Left kidney (tissue), 1 donor: ENCODE measurements at regions not wholly inside any gene's neighbourhood (a gene's known extent, or its start where the extent isn't known, plus 50 kb on each side); places are given as distances from the start of the nearest gene placed in this dataset.
"Not testable (repeated sequence)": the region's sequence is repeated elsewhere in the genome, so short reads cannot be mapped to it uniquely, and the experiment has no call there.

Experiments used
- DNase-seq: peaks from one replicate; pipeline ENCODE4 v3.0.0-alpha.2; 2013

DNA sequence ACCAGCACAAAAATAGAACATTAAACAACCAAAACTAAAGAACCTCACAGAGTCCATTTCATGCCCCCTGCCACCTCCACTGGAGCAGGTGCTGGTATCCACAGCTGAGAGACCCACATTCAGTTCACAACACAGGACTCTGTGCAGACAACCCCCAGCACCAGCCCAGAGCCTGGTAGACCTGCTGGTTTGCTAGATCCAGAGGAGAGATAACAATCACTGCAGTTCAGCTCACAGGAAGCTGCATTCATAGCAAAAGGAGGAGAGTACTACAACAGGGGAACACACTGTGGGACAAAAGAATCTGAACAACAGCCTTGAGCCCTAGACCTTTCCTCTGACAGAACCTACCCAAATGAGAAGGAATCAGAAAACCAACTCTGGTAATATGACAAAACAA is 326.7 kb downstream of the METTL4 start:
- DNase-seq = no peak

DNA sequence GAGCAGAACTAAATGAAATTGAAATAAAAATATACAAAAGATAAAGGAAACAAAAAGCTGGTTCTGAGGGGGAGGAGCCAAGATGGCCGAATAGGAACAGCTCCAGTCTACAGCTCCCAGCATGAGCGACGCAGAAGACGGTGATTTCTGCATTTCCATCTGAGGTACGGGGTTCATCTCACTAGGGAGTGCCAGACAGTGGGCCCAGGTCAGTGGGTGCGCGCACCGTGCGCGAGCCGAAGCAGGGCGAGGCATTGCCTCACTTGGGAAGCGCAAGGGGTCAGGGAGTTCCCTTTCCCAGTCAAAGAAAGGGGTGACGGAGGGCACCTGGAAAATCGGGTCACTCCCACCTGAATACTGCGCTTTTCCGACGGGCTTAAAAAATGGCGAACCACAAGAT is 324.2 kb downstream of the METTL4 start:
- not testable (repeated sequence) for DNase-seq

DNA sequence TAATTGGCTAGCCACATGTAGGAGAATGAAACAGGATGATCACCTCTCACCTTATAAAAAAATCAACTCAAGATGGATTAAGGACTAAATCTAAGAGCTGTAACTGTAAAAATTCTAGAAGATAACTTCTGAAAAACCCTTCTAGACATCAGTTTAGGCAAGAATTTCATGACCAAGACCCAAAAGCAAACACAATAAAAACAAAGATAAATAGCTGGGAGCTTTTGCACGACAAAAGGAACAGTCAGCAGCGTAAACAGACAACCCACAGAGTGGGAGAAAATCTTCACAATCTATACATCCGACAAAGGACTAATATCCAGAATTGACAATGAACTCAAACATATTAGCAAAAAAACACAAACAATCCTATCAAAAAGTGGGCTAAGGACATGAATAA is 316.3 kb downstream of the METTL4 start:
- DNase-seq = no peak

DNA sequence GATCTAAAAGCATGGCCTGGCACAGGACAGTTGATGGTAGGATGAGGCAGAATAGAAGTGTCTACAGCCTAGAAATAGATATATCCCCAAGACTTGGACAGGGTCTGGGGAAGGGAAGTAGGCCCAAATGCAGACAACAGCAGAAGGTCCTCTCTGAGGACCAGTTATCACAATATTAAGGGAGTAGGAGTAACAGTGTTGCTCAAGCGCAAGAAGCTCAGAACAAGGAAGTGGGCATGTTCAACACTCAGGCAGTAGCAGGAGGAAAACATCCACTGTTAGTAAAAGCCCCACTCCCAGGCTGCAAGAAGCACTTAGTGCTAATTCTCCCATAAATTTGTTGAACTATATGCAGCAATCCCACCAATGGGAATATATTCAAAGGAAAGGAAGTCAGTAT is 314.7 kb downstream of the METTL4 start:
- DNase-seq = no peak

DNA sequence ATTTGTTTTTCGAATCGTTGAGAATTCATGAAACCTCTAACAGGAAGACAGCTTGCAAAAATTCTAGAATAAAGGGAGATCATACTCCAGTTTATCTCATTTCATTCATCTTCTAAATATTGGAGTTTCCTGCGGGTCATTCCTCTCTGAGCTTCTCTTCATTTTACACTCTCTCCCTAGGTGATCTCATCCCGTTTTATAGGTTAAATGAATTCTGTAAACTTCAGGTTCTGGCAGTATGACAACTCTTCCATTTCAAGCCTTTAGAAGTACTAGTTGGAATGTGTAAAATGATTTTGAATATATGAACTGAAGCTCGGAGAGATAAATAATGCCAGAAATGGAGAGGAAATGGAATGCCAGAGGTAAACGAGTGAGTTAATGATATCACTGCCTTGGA is 312.4 kb downstream of the METTL4 start:
- no peak for DNase-seq

DNA sequence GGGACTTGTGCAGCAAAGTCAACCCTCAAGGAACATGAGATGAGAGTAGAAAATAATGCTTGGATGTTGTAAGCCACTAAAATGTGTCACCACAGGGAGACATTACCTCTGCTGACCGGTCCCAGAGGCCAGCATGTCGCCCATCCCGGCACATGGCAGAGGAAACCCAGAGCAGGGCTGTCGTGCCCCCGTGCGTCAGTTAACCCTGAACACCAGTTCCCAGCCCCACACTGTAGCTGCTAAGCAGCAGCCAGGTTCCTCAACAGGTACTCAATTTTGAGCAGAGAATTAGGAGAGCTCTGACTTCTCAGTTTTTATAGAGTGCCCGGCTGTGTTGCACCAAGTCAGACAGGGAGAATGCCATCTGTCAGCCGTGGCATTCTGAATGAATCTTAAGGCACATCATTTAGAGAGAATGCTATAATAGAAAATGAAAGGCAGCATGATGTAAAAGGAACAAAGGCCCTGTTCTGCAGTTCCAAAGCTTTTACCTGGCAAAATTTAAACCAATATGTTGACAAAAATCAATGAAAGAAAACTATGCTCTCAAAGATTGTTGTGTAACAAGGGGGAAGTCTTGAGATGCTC is 307.9 kb downstream of the METTL4 start:
- no peak for DNase-seq

DNA sequence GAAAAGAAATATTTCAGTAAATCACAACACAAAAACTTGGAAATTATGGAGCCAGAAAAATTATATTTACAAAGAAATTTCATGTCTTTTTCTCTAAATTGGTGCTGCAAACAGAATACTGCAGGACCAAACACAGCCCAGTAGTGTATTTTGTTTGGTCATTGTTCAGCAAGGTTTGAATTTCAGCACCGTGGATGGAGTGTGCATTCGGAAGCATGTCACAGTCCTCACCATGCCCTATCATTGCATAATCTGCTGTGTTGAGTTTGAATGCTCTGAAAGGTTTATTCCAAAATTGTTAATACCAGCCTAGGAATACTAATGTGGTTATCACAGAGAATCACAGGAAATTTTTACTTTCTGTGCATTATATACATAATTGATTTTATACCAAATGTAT is 296.7 kb downstream of the METTL4 start:
- no peak for DNase-seq

DNA sequence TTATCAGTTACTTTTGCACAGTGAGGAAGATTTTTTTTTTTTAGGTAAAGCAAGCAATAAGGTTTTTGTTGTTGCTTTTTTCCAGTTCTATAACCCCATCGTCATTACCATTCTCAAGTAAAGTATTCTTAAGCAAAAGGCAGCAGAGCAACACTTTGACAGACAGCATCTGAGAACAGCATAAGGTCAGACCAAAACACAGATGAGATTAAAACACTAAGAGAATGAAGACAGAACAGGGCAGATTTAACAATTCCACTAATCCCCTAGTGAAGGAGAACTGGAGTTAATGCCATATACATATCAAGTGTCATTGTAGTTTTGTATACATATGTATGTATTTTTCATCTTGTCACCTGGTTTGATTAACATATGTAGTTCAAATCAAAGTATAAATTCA is 290.2 kb downstream of the METTL4 start:
- DNase-seq = no peak

DNA sequence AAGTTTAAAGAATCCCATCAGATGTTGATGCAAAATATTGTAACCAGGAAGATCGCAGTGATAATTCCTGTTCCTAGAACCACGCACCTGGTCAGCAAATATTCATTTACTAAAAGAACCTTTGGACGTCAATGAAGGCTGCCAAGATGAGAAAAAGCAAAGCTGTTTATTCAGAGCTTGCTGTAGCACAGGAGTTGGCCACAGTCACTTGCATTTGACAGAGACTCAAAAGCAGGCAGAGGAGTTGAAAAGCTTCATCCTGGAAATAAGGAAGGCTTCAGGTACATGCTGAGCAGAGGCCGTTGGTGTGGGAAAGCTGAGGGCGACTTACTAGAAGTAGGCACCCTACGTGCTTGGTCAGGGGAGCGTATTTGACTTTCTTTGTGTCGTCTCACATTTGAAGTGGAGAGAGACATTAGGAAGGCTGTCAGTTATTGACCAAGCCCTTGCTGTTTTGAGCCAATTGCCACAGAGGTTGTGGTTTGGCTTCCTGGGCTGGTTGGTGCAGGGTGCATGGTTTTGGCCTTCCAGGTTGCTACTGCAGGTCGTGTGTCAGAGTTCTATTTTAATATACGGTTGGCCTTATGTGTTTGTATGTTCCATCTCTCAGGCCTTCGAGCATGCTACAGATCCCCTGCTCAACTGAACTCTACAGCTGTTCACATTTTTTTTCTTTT is 289.6 kb downstream of the METTL4 start:
- DNase-seq = no peak

DNA sequence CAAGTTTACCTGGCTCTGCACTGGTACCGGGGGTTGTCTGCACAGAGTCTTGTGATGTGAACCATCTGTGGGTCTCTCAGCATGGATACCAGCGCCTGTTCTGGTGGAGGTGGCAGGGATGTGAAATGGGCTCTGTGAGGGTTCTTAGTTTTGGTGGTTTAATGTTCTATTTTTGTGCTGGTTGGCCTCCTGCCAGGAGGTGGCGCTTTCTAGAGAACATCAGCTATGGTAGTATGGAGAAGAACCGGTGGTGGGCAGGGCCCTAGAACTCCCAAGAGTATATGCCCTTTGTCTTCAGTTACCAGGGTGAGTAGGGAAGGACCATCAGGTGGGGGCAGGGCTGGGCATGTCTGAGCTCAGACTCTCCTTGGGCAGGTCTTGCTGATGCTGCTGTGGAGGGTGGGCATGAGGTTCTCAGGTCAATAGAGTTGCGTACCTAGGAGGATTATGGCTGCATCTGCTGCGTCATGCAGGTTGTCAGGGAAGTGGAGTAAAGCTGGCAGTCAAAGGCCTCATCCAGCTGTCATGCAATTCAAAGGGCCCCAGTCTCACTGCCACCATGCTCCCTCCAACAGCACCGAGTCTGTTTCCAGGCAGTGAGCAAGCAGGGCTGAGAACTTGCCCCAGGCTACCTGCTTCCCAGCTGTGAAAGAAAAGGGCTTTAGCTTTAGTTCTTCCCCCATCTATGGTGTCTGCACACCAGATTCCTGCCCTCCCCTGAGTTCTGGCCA is 278.0 kb downstream of the METTL4 start:
- DNase-seq = no peak

DNA sequence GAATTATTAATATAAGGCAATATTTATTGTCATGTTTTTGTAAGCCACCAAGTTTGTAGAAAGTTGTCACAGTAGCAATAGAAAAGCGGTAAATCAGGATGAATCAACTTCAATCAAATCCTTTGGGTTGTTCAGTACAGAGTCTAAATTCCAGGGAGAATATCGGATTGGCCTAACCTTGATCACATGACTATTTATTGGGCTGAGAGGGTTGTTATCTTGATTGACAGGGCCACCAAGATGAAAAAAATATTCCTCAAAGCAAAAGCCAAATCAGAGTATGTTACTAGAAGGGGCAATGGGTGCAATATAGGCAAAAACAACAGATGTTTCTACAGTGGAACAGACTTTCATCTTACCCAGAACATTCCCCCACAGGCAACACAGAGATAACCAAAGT is 270.0 kb downstream of the METTL4 start:
- no peak for DNase-seq

DNA sequence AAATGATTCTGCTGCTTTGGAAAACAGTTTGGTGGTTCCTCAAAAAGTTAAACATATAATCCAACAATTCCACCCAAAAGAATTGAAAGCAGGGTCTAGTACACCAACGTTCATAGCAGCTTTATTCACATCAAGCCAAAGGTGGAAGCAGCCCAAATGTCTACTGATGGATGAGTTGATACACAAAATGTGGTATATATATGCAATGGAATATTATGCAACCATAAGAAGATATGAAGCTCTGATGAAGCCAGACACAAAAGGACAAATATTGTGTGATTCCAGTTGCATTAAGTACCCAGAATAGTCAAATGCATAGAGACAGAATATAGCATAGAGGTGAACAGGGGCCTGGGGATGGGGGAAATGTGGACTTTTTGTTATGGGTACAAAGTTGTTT is 269.3 kb downstream of the METTL4 start:
- no peak for DNase-seq

DNA sequence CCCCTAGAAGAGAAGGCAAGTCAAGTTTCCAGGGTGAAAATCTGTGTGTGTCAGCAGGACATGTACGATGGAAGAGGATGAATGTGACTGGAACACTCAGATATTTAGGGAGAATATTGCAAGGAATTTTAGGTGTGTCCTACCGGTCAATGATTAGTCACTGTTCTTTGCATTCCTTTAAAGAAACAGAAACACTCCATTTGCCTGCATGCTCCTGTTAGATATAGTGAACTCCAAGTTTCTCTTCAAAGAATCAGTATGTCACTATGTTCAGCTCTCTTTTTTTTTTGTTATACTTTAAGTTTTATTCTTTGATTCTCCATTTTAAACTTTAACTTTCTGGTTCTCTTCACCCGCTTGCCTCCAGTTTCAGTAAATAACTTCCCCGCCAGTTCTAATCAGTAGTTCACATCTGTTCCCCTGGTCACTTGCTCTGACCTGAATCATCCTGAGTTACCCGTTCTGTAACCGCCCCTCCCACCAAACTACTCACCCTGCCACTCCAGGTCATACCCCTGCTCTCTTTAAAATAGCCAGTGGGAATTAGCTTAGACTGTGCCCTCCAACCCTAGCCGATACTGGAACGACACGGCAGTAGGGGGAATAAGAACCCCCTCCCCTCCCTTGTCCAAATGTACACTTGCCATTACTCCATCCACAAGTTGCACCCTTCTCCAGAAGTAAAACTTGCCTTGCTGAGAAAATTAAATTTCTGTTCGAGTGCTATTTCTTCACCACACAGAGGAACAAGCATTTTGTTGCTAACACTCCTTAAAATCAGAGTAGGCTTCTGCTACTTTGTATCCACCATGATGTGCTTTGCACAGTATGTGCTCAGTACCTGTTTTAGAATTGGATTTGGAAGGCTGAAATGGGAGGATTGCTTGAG is 268.4 kb downstream of the METTL4 start:
- DNase-seq = no peak

DNA sequence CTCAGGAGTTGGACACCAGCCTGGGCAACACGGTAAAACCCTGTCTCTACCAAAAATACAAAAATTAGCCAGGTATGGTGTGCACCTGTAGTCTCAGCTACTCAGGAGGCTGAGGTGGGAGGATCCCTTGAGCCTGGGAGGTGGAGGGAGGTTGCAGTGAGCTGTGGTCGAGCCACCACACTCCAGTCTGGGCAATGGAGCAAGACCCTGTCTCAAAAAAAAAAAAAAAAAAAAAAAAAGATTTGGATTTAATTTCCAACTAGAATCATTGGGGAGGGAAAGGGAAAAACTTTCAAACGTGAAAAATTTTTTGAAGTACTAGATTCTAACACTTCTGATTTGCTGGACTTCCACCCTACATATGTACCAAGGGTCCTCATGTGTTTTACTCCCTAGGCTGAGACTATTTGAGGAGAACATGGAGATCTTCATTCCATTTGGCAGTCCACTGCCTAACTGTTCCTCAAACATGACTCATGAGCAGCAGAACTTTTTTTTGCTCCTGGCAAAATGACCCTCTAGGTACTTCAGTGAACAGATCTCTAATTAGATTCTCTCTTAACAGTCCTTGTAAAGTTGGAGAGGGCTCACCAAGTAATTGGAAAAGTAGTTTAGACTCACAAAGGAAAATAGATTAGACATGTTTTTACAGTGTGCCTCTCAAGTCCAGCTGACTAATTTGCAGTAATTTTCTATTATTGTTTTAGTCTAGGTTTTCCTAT is 267.6 kb downstream of the METTL4 start:
- no peak for DNase-seq

DNA sequence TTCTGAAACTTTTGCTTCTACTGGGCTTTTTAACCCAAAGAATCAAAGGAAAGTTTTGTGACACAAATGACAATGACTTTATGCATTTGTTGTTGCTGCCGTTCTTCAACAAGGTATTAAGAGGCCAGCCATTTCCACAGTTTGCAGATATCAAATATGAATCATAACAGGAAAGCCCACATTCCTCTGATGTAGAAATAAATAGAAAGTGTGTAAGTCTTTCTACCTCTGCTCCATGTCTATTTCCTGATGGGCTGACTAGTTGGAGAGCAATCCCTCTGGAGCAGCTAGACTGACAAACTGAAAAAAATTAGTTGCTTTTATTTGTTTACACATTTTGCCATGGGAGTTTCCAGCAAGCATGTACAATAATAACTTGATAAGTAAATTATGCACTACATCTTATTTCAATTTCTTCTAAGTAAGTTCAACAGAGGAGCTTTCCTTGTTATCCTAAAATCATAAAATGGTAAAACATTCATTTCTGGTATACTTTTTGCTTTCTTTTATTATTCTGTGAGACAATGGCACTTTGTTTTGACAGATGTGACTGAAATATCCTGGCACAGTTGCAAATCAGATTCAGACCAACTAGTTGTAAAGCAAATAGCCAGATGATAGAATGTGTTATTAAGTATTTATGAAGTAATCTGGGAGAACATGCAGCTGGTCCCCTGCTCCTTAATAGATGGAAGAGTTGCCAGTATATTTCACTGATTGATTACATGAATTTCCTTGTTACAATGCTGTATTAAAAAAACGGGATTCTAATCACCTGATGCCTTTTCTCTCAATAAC is 266.7 kb downstream of the METTL4 start:
- DNase-seq = no peak

DNA sequence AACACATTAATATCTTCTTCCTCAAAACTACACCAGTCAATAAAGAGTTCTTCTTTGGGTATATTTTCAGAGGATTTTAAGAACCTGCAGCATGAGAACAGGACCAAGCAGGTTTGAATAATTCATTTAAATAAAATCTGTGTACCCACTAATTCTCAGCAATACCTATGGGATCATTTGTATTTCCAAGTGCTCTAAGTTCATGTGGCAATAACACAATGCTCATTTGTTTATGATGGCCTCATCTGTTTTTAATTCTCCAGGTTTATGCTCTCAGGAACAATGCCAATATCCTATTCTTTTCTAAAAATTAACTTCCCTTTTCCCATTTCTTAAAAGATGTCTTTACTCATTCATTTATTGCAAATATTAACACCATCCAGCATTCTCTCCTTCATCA is 264.7 kb downstream of the METTL4 start:
- DNase-seq = no peak

DNA sequence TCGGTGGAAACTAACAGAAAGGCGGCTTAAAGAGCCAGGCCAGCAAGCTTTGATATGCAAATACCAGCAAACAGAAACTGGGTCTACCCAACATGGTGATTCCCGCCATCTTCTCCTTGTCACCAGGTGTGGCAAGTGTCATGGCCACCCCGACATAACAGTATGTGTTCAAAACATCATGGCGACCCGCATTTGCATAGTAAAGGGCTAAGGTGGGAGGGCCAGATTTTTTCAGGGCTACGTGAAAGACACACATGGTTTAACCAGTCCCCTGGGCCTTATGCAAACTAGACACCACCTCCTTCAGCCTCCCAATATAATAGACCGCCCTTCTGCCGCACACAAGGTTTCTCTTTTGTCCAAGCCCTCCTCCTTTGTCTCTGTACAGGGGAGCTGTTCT is 260.4 kb downstream of the METTL4 start:
- no peak for DNase-seq

DNA sequence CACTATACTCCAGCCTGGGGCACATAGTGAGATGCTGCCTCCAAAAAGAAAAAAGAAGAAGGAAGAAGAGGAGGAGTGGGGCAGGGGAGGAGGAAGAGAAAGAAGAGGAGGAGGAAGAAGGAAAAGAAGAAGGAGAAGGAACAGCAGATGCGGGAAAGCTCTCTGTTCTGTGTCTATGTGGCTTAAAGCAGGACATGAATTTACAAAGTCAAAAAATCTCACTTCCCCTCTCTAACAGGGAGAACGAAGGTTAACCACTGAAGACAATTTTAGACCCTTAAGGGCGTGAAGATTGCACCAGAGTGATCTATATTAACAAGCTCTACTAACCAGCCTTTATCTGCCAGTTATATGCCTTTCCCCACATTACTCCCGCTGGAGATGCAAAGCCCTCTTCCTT is 258.9 kb downstream of the METTL4 start:
- no peak for DNase-seq

DNA sequence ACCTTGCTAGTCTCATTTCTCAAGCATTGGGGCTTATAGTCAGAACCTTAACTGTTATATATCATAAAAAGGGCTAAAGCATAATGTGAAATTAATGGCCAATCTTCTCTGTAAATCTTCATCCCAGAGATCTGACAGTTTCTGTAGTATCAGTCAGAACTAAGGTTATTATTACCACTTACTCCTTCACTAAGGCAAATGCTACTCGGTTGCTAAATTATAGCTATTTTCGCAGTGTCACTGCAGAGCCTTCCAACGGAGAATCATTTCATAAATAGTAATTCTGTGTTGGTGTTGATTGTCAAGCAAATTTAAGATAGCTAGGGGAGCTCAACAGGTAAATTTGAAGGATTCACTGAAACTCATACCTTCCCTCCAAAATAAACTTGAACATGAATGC is 258.0 kb downstream of the METTL4 start:
- no peak for DNase-seq

DNA sequence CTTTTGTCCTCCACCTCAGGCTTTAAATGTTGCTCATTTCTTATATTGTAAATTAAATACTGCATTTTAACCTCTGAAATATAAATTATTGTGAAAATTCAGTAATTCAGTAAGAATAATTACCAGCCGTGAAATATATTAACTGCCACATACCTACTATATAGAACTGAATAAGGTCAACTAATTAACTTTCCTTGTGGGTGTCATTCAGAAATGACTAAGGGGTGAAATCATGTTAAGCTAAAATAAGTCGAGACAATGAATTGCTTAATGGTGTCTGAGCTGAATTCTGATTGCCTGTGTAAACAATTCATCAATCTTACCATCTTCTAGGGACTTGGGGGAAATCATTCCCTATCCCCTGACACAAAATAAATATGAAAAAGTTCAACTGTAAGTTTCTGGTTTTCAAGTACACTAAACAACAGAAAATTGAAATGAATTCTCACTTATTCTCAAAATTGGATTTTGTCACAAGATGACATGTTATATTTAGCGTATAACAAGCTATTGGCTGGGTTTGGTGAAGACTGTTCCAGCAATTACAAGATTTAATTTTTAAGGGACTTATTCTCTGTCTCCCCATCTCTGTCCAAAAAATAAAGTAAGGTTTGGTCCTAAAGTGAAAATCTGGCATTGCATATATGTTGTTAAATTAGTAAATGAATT is 255.1 kb downstream of the METTL4 start:
- DNase-seq = no peak
